HCT116 (cell line): ENCODE measurements at regions not wholly inside any gene's neighbourhood (a gene's known extent, or its start where the extent isn't known, plus 50 kb on each side); places are given as distances from the start of the nearest gene placed in this dataset.

Experiments
- CBX3 ChIP-seq: IDR thresholded peaks from 2 replicates; pipeline ENCODE4 v1.6.1; 2012; ENCODE audit warnings: low read depth
- EZH2 ChIP-seq: fragments of 200-600 bp; sonication (generic); IDR thresholded peaks from 2 replicates; pipeline ENCODE4 v1.6.1; 2017; ENCODE audit warnings: antibody characterized with exemption, mixed run types
- EZH2phosphoT487 ChIP-seq: fragments of 200-600 bp; IDR thresholded peaks from 2 replicates; pipeline ENCODE4 v1.6.1; 2018; ENCODE audit warnings: antibody characterized with exemption, borderline replicate concordance
- JUND ChIP-seq: IDR thresholded peaks from 2 replicates; pipeline ENCODE4 v1.6.1; 2012
- POLR2A ChIP-seq: IDR thresholded peaks from 2 replicates; pipeline ENCODE4 v1.7.0; 2011; ENCODE audit warnings: borderline replicate concordance; ENCODE audit not compliant: insufficient read depth, insufficient read length; ENCODE audit errors: extremely low read depth
- YY1 ChIP-seq: IDR thresholded peaks from 2 replicates; pipeline ENCODE4 v1.6.1; 2011; ENCODE audit warnings: low read length, low read depth, moderate library complexity, mild to moderate bottlenecking; ENCODE audit not compliant: insufficient replicate concordance; ENCODE audit errors: extremely low read depth
- ZFX ChIP-seq: fragments of 450-650 bp; IDR thresholded peaks from 2 replicates; pipeline ENCODE4 v1.6.1; 2017
- ZNF274 ChIP-seq: fragments of 200-500 bp; sonication (Bioruptor generic); IDR thresholded peaks from 2 replicates; pipeline ENCODE4 v1.6.1; 2014; ENCODE audit warnings: mild to moderate bottlenecking, low read depth, low read length, inconsistent platforms
- TF ChIP-seq, protein P1 (sequence below), 3 experiments: fragments of 200-600 bp in 1 of 3; sonication (generic) in 1 of 3; IDR thresholded peaks in 2 of 3; conservative IDR thresholded peaks in 1 of 3; 2 replicates each; pipeline ENCODE4 v1.5.1; 2012 to 2017; ENCODE audit warnings: low read depth in 2 of 3, low read length in 2 of 3, antibody characterized with exemption in 1 of 3, borderline replicate concordance in 1 of 3, control low read depth in 1 of 3, mild to moderate bottlenecking in 1 of 3, mixed read lengths in 1 of 3, mixed run types in 1 of 3, moderate library complexity in 1 of 3; ENCODE audit not compliant: insufficient read depth in 1 of 3
- TF ChIP-seq, protein P2 (sequence below): IDR thresholded peaks from 2 replicates; pipeline ENCODE4 v1.6.1; 2012
- TF ChIP-seq, protein P3 (sequence below): IDR thresholded peaks from 2 replicates; pipeline ENCODE4 v1.6.1; 2012
- TF ChIP-seq, protein P4 (sequence below): IDR thresholded peaks from 2 replicates; pipeline ENCODE4 v1.6.1; 2011; ENCODE audit warnings: mild to moderate bottlenecking, low read length, moderate library complexity; ENCODE audit not compliant: insufficient replicate concordance; ENCODE audit errors: extremely low read depth
- TF ChIP-seq, protein P5 (sequence below): IDR thresholded peaks from 2 replicates; pipeline ENCODE4 v1.6.1; 2012; ENCODE audit warnings: low read depth

DNA sequence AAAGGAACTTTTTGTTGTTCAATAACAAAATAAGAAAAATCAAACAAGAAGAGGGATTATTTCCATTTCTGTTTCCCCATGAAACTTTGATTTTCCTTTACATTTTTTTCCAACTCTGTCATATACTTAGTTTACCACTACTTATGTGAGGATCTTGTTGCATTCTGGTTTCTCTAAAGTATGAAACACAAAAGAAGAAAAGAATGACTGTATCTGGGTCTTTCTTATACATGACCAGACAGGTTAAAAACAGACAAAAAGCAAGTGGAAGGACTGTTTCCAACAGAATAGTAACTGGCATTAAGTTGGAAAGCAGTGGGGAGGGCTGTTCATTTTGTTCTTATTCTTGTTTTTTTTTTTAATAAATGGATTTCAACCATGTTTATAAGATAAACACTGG lies 1207.8 kb upstream of the FAM98A start:
- TF ChIP-seq POLR2A: no peak
- TF ChIP-seq, protein P1, sequence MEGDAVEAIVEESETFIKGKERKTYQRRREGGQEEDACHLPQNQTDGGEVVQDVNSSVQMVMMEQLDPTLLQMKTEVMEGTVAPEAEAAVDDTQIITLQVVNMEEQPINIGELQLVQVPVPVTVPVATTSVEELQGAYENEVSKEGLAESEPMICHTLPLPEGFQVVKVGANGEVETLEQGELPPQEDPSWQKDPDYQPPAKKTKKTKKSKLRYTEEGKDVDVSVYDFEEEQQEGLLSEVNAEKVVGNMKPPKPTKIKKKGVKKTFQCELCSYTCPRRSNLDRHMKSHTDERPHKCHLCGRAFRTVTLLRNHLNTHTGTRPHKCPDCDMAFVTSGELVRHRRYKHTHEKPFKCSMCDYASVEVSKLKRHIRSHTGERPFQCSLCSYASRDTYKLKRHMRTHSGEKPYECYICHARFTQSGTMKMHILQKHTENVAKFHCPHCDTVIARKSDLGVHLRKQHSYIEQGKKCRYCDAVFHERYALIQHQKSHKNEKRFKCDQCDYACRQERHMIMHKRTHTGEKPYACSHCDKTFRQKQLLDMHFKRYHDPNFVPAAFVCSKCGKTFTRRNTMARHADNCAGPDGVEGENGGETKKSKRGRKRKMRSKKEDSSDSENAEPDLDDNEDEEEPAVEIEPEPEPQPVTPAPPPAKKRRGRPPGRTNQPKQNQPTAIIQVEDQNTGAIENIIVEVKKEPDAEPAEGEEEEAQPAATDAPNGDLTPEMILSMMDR (IDR thresholded peaks at IDR 0.05 in 2 of 3, conservative IDR thresholded peaks at IDR 0.05 in 1 of 3; ENCODE audit: borderline replicate concordance in 1 of 3, insufficient read depth in 1 of 3, low read depth in 2 of 3, low read length in 2 of 3): no peak
- no peak for TF ChIP-seq JUND
- TF ChIP-seq EZH2: no peak
- no peak for TF ChIP-seq ZFX
- TF ChIP-seq YY1: no peak
- TF ChIP-seq, protein P2, sequence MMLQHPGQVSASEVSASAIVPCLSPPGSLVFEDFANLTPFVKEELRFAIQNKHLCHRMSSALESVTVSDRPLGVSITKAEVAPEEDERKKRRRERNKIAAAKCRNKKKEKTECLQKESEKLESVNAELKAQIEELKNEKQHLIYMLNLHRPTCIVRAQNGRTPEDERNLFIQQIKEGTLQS: no peak
- TF ChIP-seq, protein P3, sequence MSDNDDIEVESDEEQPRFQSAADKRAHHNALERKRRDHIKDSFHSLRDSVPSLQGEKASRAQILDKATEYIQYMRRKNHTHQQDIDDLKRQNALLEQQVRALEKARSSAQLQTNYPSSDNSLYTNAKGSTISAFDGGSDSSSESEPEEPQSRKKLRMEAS: no peak
- no peak for TF ChIP-seq EZH2phosphoT487
- TF ChIP-seq, protein P4, sequence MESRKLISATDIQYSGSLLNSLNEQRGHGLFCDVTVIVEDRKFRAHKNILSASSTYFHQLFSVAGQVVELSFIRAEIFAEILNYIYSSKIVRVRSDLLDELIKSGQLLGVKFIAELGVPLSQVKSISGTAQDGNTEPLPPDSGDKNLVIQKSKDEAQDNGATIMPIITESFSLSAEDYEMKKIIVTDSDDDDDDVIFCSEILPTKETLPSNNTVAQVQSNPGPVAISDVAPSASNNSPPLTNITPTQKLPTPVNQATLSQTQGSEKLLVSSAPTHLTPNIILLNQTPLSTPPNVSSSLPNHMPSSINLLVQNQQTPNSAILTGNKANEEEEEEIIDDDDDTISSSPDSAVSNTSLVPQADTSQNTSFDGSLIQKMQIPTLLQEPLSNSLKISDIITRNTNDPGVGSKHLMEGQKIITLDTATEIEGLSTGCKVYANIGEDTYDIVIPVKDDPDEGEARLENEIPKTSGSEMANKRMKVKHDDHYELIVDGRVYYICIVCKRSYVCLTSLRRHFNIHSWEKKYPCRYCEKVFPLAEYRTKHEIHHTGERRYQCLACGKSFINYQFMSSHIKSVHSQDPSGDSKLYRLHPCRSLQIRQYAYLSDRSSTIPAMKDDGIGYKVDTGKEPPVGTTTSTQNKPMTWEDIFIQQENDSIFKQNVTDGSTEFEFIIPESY: no peak
- TF ChIP-seq, protein P5, sequence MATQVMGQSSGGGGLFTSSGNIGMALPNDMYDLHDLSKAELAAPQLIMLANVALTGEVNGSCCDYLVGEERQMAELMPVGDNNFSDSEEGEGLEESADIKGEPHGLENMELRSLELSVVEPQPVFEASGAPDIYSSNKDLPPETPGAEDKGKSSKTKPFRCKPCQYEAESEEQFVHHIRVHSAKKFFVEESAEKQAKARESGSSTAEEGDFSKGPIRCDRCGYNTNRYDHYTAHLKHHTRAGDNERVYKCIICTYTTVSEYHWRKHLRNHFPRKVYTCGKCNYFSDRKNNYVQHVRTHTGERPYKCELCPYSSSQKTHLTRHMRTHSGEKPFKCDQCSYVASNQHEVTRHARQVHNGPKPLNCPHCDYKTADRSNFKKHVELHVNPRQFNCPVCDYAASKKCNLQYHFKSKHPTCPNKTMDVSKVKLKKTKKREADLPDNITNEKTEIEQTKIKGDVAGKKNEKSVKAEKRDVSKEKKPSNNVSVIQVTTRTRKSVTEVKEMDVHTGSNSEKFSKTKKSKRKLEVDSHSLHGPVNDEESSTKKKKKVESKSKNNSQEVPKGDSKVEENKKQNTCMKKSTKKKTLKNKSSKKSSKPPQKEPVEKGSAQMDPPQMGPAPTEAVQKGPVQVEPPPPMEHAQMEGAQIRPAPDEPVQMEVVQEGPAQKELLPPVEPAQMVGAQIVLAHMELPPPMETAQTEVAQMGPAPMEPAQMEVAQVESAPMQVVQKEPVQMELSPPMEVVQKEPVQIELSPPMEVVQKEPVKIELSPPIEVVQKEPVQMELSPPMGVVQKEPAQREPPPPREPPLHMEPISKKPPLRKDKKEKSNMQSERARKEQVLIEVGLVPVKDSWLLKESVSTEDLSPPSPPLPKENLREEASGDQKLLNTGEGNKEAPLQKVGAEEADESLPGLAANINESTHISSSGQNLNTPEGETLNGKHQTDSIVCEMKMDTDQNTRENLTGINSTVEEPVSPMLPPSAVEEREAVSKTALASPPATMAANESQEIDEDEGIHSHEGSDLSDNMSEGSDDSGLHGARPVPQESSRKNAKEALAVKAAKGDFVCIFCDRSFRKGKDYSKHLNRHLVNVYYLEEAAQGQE: no peak
- no peak for TF ChIP-seq ZNF274
- no peak for TF ChIP-seq CBX3
